WERI-Rb-1 (cell line): ENCODE measurements at regions not wholly inside any gene's neighbourhood (a gene's known extent, or its start where the extent isn't known, plus 50 kb on each side); places are given as distances from the start of the nearest gene placed in this dataset.

Experiments used
- DNase-seq: peaks from one replicate; pipeline ENCODE4 v3.0.0-alpha.2; 2020
- H3K27ac ChIP-seq: fragments of 250-450 bp; sonication (Bioruptor Pico); 2 replicates; pipeline ENCODE4 v1.5.1; 2020; ENCODE audit warnings: mild to moderate bottlenecking, moderate library complexity
- H3K27me3 ChIP-seq: fragments of 250-450 bp; sonication (Bioruptor Pico); 2 replicates; pipeline ENCODE4 v1.5.1; 2021; ENCODE audit warnings: mild to moderate bottlenecking, low read depth, moderate library complexity; ENCODE audit not compliant: insufficient read depth, severe bottlenecking
- H3K36me3 ChIP-seq: fragments of 250-450 bp; sonication (Bioruptor Pico); 2 replicates; pipeline ENCODE4 v1.5.1; 2020; ENCODE audit warnings: mild to moderate bottlenecking, moderate library complexity
- H3K4me3 ChIP-seq: 2 replicates; pipeline ENCODE4 v1.5.1; 2011; ENCODE audit warnings: low read depth, mild to moderate bottlenecking, control low read depth, low read length
- H3K9me3 ChIP-seq: fragments of 250-450 bp; sonication (Bioruptor Pico); 2 replicates; pipeline ENCODE4 v1.5.1; 2021; ENCODE audit warnings: mild to moderate bottlenecking, moderate library complexity; ENCODE audit not compliant: severe bottlenecking
- TF ChIP-seq, protein P1 (sequence below): IDR thresholded peaks from 2 replicates; pipeline ENCODE4 v1.5.1; 2011; ENCODE audit warnings: low read depth, mild to moderate bottlenecking, control low read depth, inconsistent platforms, low read length

GRCh38 chr1:191643060-191643459 lies 515.2 kb upstream of the RGS18 start:
- no peak for DNase-seq
- Histone ChIP-seq H3K4me3 (no peak overlapping the region), H3K27ac (no peak overlapping the region), H3K27me3 (no peaks in the 10 kb centered on the region), H3K36me3 (no peaks in the 10 kb centered on the region), H3K9me3 (no peaks in the 10 kb centered on the region)
- TF ChIP-seq, protein P1, sequence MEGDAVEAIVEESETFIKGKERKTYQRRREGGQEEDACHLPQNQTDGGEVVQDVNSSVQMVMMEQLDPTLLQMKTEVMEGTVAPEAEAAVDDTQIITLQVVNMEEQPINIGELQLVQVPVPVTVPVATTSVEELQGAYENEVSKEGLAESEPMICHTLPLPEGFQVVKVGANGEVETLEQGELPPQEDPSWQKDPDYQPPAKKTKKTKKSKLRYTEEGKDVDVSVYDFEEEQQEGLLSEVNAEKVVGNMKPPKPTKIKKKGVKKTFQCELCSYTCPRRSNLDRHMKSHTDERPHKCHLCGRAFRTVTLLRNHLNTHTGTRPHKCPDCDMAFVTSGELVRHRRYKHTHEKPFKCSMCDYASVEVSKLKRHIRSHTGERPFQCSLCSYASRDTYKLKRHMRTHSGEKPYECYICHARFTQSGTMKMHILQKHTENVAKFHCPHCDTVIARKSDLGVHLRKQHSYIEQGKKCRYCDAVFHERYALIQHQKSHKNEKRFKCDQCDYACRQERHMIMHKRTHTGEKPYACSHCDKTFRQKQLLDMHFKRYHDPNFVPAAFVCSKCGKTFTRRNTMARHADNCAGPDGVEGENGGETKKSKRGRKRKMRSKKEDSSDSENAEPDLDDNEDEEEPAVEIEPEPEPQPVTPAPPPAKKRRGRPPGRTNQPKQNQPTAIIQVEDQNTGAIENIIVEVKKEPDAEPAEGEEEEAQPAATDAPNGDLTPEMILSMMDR, result no peak

- TF ChIP-seq, protein P1, result no peak
- no peaks in the 10 kb centered on the region for H3K36me3 ChIP-seq
- no peak for DNase-seq
- no peak overlapping the region for H3K27ac ChIP-seq
- no peak overlapping the region for H3K4me3 ChIP-seq
- no peaks in the 10 kb centered on the region for H3K9me3 ChIP-seq
- no peaks in the 10 kb centered on the region for H3K27me3 ChIP-seq
Observed at GRCh38 chr1:191648939-191649338, 509.3 kb upstream of the RGS18 start.

DNA sequence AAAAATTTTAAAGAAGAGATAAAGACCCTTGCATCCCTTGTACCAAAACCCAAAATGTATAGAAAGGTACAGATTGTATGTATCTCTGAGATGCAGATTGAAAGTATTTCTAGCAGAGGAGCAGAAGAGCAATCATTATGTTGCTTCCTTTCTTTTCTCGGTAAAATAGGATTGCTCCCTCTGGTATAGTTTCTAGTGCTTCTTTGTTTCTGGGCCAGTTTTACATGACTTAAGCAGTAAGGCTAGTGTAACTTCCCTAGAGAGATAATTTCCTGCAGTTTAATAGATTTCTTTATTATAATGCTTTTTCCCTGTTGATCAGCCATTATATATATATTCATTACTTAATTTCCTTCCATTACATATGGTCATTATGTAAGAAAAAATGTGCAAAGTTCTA lies 496.2 kb upstream of the RGS18 start:
- no peak overlapping the region for H3K27ac ChIP-seq
- no peaks in the 10 kb centered on the region for H3K9me3 ChIP-seq
- no peaks in the 10 kb centered on the region for H3K27me3 ChIP-seq
- no peaks in the 10 kb centered on the region for H3K36me3 ChIP-seq
- TF ChIP-seq, protein P1, result no peak
- no peak for DNase-seq
- H3K4me3 ChIP-seq, result no peak overlapping the region

- TF ChIP-seq, protein P1, result no peak
- H3K36me3 ChIP-seq, result no peaks in the 10 kb centered on the region
- no peaks in the 10 kb centered on the region for H3K9me3 ChIP-seq
- no peak for DNase-seq
- H3K27ac ChIP-seq, result no peak overlapping the region
- no peak overlapping the region for H3K4me3 ChIP-seq
- H3K27me3 ChIP-seq, result no peaks in the 10 kb centered on the region
Observed at GRCh38 chr1:191662746-191663145, 495.5 kb upstream of the RGS18 start.

DNA sequence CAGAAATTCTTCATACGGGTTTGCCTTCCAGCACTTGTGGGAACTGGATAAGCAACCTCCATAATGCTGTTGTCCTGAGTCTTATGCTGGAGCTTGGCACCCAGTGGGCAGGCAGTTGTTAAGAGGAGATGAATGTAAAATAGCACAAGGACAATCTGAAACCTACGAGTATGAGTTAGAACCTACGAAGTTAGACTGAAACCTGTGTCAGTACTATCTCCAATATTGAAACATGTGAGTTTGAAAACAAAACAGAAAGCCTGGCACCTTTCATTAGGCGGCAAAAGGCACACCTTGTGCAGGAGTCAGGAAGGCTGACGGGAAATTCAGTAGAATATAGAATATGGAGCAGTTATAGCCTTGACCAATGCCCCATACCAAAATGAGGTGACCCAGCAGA lies 489.7 kb upstream of the RGS18 start:
- TF ChIP-seq, protein P1, result no peak
- Histone ChIP-seq H3K4me3 (no peak overlapping the region), H3K9me3 (no peaks in the 10 kb centered on the region), H3K36me3 (no peaks in the 10 kb centered on the region), H3K27ac (no peak overlapping the region), H3K27me3 (no peaks in the 10 kb centered on the region)
- DNase-seq, result no peak

GRCh38 chr1:191669629-191670028 lies 488.6 kb upstream of the RGS18 start:
- TF ChIP-seq, protein P1, result no peak
- Histone ChIP-seq H3K9me3 (no peaks in the 10 kb centered on the region), H3K36me3 (no peaks in the 10 kb centered on the region), H3K27ac (no peak overlapping the region), H3K4me3 (no peak overlapping the region), H3K27me3 (no peaks in the 10 kb centered on the region)
- no peak for DNase-seq
